NCI-H524 (cell line): ENCODE measurements at regions not wholly inside any gene's neighbourhood (a gene's known extent, or its start where the extent isn't known, plus 50 kb on each side); places are given as distances from the start of the nearest gene placed in this dataset.

Experiments
- DNase-seq, 2 experiments: peaks; one replicate each; lab custom pipeline; 2025; lab: John Stamatoyannopoulos, UW

- peak in 1 of 2 experiments; percentile 18 for DNase-seq
Measured at GRCh38 chr3:18295171-18295920, 129.8 kb downstream of the SATB1 start.

- no peak for DNase-seq
Measured at GRCh38 chr3:18290157-18290556, 135.0 kb downstream of the SATB1 start.

- no peak for DNase-seq
Measured at GRCh38 chr3:18288243-18288642, 136.9 kb downstream of the SATB1 start.

- no peak for DNase-seq
Measured at GRCh38 chr3:18284716-18285115, 140.4 kb downstream of the SATB1 start.

GRCh38 chr3:18283680-18284079, 141.5 kb downstream of the SATB1 start:
- no peak for DNase-seq

- no peak for DNase-seq
Measured at GRCh38 chr3:18282507-18282906, 142.6 kb downstream of the SATB1 start.

- DNase-seq, result no peak
Measured at GRCh38 chr3:18279226-18279737, 145.9 kb downstream of the SATB1 start.

- no peak for DNase-seq
Measured at GRCh38 chr3:18264853-18265252, 160.3 kb downstream of the SATB1 start.

- DNase-seq, result no peak
Measured at GRCh38 chr3:18264361-18264760, 160.8 kb downstream of the SATB1 start.

GRCh38 chr3:18258492-18258891, 166.6 kb downstream of the SATB1 start:
- DNase-seq, result no peak

GRCh38 chr3:18252578-18252977, 172.6 kb downstream of the SATB1 start:
- DNase-seq, result no peak

- DNase-seq, result no peak
Measured at GRCh38 chr3:18250991-18251390, 174.1 kb downstream of the SATB1 start.

- no peak for DNase-seq
Measured at GRCh38 chr3:18249126-18249525, 176.0 kb downstream of the SATB1 start.

- no peak for DNase-seq
Measured at GRCh38 chr3:18247776-18248310, 177.3 kb downstream of the SATB1 start.

GRCh38 chr3:18247139-18247695, 177.9 kb downstream of the SATB1 start:
- DNase-seq, result no peak

GRCh38 chr3:18246336-18247060, 178.6 kb downstream of the SATB1 start:
- DNase-seq, result no peak

- DNase-seq, result no peak
Measured at GRCh38 chr3:18245721-18246120, 179.4 kb downstream of the SATB1 start.

GRCh38 chr3:18241837-18242236, 183.3 kb downstream of the SATB1 start:
- DNase-seq, result no peak

GRCh38 chr3:18239674-18240073, 185.5 kb downstream of the SATB1 start:
- no peak for DNase-seq

- no peak for DNase-seq
Measured at GRCh38 chr3:18238746-18239331, 186.3 kb downstream of the SATB1 start.

GRCh38 chr3:18238332-18238731, 186.8 kb downstream of the SATB1 start:
- peak in 1 of 2 experiments; percentile 6 for DNase-seq
